Right renal pelvis (tissue), 4 donors: ENCODE measurements at regions not wholly inside any gene's neighbourhood (a gene's known extent, or its start where the extent isn't known, plus 50 kb on each side); places are given as distances from the start of the nearest gene placed in this dataset.
"Not testable (repeated sequence)": the region's sequence is repeated elsewhere in the genome, so short reads cannot be mapped to it uniquely, and the experiment has no call there.

Source experiments
- DNase-seq, 4 donors: peaks; one replicate each; pipeline ENCODE4 v3.0.0-alpha.2; 2013; ENCODE audit warnings: low read depth in 4 of 4, low spot score in 3 of 4, missing footprints in 1 of 4

DNA sequence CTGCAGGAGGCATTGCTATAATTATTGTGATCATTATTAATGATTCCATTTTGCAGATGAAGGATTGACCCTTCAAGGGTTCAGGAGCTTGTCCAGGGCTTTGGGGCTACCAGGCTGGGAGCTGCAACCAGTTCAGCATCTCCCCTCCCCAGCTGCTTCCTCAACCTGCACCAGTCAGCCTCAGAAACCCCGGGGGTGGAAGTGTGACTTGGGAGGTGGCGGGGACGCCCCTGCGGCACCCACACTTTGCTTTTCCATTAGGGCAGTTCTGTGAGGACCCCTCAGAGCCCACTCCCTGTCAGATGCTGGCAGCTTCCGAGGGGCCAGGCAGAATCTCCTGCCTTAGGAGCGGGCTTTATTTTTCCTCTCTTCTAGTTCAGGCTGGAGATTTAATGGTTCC is 85.6 kb downstream of the OLFM1 start:
- DNase-seq: no peak

DNA sequence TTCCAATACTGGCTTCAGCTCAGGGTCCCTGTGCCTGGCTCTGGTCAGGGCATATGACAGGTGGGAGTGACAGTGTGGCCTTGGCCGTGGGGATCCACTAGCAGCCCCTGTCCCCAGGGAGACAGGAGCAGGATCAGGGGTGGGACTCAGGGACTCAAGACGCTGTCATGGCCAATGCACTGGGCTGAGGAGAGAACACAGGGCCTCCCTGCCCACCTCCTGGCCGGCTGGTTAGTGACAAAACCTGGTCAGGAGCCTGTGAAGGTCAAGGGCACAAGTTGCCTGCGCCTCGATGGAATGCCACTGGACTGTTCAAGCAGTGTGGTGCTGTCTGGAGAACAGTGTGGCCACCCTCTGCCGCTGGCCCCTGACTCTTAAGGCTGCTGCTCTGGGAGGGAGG is 86.8 kb downstream of the OLFM1 start:
- DNase-seq: no peak

DNA sequence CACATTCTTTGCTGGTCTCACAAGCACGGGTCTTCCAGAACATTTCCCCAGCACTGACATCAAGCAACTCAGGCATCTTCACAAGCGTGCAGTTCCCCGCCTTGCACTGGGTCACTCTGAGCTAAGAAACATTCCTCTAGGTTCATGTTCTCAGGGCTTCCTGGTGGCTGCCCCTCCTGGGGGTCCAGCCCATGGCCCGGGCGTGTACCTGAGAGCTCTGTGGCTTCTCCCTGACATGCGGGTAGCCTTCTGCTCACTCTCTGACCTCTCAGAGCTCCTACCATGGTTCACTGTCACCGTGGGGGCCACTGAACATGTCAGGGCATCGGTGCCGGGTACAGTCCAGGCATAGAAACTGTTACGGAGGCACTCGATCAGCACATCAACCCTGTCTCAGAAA is 87.5 kb downstream of the OLFM1 start:
- no peak for DNase-seq

DNA sequence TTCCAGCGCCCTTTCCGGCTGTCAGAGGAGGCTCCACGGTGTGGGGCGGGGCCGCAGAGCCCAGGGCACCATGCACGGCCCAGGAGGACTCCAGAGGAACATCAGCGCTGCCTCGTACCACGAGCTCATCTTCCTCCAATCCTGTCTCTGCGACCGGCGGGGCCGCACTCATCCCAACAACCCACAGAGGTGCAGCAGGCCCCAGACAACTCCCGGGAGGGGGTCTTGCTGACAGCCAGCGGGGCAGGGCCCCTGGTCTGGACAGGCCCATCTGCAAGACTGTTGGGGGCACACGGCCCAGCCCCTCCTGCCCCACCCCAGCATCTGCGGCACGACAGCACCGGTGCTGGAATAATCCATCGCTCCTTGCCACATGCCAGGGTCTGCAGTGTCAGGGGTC is 88.8 kb downstream of the OLFM1 start:
- no peak for DNase-seq

DNA sequence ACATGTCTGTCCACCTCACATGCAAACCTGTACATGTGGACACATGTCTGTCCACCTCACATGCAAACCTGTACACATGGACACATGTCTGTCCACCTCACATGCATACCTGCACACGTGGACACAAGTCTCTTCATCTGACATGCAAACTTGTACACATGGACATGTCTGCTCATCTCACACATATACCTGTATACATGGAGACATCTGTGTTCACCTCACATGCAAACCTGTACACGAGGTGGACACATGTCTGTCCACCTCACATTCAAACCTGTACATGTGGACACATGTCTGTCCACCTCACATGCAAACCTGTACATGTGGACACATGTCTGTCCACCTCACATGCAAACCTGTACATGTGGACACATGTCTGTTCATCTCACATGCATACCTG is 90.1 kb downstream of the OLFM1 start:
- not testable (repeated sequence) for DNase-seq

GRCh38 chr9:135178498-135178897 is 91.0 kb downstream of the OLFM1 start:
- no peak for DNase-seq

DNA sequence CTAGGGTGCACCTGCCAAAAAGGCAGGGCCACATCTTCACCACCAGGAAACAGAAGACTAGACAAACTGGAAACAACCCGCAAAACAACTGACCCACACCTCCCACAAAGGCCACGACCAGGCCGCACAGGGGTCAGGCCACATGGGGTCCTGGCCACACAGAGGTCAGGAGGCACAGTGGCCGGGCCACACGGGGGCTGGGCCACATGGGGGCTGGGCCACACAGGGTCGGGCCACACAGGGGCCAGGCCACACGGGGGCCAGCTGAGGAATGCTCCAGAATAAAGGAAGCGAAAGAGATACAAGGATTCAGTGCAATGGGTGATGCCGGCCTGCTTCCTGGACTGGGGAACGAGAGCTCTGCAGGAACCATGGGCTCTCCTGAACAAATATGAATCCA is 91.6 kb downstream of the OLFM1 start:
- DNase-seq: no peak

- DNase-seq: no peak
Observed at GRCh38 chr9:135179976-135180375, 92.5 kb downstream of the OLFM1 start.

- DNase-seq: no peak
Observed at GRCh38 chr9:135180586-135180985, 93.1 kb downstream of the OLFM1 start.

DNA sequence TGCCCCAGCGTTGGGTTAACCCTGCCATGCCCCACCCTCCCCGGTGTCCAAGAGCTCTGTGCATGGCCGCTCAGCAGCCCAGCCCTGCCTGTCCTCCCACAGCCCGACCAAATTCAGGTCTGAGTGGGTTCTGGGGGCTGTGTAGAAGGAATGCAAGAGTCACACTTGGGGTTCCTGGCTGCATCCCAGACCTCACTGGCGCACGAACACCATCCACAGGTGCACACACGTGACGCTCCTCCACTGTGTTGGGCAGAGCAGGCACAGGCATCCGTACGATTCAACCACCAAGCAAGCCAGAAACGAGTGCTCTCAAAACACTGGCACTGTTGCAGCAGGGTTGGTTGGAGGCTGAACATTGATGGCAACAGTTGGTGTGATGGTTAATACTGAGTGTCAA is 93.9 kb downstream of the OLFM1 start:
- no peak for DNase-seq

DNA sequence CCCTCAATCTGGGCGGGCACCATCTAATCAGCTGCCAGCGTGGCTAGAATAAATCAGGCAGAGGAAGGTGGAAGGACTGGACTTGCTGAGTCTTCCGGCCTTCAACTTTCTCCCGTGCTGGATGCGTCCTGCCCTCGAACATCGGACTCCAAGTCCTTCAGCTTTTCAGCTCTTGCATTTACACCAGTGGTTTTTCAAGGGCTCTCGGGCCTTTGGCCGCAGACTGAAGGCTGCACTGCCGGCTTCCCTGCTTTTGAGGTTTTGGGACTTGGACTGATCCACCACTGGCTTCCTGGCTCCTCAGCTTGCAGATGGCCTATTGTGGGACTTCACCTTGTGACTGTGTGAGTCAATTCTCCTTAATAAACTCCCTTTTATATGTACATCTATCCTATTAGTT is 94.4 kb downstream of the OLFM1 start:
- not testable (repeated sequence) for DNase-seq

DNA sequence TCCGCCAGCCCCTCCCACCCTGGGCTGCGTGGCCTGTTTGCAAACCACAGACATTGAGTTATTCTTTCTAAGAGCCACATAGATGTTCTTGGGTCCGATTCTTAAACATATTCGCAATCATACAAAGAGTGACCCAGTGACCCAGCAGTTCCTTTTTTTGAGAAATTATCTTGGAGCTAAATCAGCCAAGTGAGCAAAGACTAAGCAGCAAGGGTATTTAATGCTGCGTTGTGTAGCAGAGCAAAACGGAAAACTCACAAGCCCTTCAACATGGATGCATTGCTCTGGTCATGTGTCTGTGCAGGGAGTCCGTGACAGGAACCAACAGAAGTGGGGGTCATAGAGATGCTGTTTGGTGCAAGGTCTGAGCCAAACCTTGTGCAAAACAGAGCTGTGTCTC is 95.6 kb downstream of the OLFM1 start:
- no peak for DNase-seq

GRCh38 chr9:135183528-135184180 is 96.2 kb downstream of the OLFM1 start:
- DNase-seq: no peak

- DNase-seq: no peak
Observed at GRCh38 chr9:135184181-135185053, 96.9 kb downstream of the OLFM1 start.

- no peak for DNase-seq
Observed at GRCh38 chr9:135185060-135185459, 97.6 kb downstream of the OLFM1 start.

- DNase-seq: peak in 1 of 4 donors; percentile 12
Observed at GRCh38 chr9:135186248-135187164, 99.0 kb downstream of the OLFM1 start.

DNA sequence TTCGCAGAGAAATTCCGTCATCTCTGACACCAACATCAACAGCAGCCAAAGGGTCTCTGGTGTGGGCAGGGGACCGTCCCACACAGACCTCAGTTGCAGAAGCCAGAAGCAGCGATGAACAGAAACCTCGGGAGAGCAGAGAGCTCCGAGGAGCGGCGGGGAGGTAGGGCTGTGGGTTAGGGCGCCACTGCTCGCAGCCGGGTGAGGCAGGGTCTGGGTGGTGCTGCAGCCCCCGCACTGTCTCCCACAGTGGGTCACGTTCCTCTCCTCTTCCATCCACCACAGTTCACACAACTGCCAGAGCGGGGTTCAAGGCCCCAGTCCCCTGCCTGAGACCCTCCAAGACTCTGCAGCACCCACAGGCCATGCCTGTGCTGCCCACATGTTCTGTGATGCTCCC is 99.9 kb downstream of the OLFM1 start:
- DNase-seq: no peak

DNA sequence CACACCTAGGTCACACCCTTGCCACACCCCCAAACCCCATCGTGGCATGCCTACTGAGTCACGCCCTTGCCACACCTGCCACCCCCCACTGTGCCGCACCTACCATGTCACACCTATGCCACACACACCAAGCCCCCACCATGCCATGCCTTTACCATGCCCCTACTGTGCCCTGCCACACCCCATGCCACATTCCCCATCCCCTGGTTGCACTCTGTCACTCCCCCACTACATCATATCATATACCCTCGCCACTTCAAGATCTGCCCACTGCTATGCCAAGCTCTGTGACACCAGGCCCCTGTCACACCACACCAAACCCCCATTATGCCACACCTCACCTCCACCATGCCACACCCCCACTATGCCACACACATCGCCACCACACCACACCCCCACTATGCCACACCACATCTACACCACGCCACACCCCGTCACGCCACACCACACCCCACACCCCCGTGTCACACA is 101.2 kb downstream of the OLFM1 start:
- DNase-seq: no peak

- no peak for DNase-seq
Observed at GRCh38 chr9:135189497-135189896, 102.0 kb downstream of the OLFM1 start.

- DNase-seq: no peak
Observed at GRCh38 chr9:135190789-135191577, 103.5 kb downstream of the OLFM1 start.
